Left ventricle myocardium superior (tissue), 1 donor: ENCODE measurements at regions not wholly inside any gene's neighbourhood (a gene's known extent, or its start where the extent isn't known, plus 50 kb on each side); places are given as distances from the start of the nearest gene placed in this dataset.

Source experiments
- ATAC-seq: fragments of 200-7000 bp; cut with Tn5 transposase; one replicate; pipeline ENCODE4 v1.9.1; 2020; ENCODE audit warnings: mild to moderate bottlenecking, moderate library complexity
- DNase-seq: peaks from one replicate; pipeline ENCODE4 v3.0.0-alpha.2; 2020
- intact Hi-C: fragments of 100-400 bp; cut with micrococcal nuclease; formaldehyde crosslinking; loops from one replicate; pipeline ENCODE4 v1.11.0; 2022
- donor health status: DM: no; HTN: yes; CAD: no; lungs with severe emphysema.

DNA sequence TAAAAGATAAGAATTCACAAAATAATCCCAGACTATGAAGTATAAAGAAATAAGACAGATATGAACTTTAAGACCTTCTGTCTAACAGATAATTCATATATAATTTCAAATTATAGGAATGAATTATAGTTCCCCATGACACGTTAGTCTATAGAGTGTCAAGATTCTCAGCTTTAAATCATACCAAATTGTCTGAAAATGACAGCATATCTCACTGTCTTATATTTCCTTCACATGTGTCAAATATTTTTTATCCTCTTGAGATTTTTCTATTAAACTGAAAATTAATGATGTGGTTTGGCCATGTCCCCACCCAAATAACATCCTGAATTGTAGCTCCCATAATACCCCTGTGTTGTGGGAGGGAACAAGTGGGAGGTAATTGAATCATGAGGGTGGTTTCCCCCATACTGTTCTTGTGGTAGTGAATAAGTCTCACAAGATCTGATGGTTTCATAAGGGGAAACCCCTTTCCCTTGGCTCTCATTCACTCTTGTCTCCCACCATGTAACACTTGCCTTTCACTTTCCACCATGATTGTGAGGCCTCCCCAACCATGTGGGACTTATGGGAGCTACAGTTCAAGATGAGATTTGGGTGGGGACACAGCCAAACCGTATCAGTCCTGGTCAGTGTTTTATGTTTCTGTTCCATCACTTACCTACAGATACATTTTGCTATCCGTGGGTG lies 825.3 kb upstream of the GJE1 start:
- DNase-seq (no peak), ATAC-seq (no peak)
- intact Hi-C loops, result no loop called here

DNA sequence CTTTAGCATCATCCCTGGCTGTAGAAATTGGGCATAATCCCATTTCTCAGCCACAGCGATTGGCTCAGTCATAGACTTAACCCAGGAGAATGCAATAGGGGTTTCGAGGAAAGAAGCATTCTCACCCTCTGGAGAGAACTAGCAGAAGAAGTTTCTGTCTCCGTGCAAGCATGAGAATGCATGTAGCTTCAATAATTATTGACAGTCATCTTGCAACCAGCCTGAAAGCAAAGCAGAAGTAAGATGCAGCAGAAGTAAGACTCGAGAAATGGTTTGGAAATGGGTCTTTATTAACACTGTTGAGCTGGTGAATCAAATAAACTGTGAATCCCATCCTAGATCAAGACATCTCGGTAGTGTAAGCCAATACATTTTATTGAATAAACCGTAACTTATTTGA lies 828.8 kb upstream of the GJE1 start:
- no peak for DNase-seq
- ATAC-seq, result no peak
- intact Hi-C loops, result no loop called here

DNA sequence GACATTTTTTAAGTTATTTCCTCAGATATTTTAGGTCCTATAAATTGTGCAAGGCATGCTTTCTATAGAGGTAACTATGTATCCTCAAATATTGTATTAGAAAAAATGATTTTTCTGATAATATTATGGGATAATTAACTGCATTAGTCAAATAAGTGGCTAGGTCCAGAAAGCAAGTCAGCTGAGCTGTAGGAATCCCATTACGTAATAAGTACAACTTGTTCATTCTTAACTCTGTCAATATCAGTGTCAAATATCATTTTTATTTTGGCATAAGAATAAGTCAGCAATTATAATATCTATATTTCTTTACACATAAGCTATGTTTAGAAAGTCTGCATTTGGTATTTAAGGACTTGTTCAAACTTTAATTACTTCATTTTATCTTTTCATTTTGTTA lies 830.9 kb upstream of the GJE1 start:
- DNase-seq (no peak), ATAC-seq (no peak)
- intact Hi-C loops, result no loop called here

DNA sequence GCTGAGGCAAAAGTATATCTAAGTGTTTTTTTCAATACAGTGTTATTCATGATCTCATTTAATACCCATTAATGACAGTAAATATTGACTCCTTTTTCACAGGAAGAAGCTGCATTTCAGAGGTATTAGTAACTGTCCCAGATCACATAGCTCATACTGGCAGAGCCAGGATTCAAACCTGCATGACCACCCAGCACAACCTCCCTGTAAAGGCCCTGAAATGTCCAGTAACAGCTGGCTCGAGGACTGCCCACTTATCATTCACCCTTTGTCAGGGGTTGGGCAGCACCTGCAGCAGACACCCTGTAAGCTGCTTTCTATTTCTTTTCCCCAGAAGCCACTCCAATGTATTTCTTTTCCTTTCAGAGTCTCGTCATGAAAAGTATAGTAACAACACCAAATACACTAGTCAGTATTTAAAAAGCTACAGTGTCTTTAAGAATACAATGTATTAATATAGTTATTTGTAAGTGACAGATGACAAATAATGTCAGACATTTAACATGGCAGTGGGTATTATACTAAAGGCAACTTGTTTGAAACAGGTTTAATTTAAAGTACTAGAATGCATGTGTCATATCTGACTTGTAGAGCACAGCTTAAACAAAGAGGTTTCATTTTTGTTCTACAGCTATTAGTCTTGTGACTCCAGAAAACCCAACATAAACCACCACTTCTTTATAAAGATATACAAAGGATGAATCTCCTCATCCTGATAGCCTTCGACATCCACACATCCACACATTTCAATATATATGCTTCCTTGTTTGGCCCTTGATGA lies 841.6 kb upstream of the GJE1 start:
- intact Hi-C loops, result no loop called here
- ATAC-seq (no peak), DNase-seq (no peak)

DNA sequence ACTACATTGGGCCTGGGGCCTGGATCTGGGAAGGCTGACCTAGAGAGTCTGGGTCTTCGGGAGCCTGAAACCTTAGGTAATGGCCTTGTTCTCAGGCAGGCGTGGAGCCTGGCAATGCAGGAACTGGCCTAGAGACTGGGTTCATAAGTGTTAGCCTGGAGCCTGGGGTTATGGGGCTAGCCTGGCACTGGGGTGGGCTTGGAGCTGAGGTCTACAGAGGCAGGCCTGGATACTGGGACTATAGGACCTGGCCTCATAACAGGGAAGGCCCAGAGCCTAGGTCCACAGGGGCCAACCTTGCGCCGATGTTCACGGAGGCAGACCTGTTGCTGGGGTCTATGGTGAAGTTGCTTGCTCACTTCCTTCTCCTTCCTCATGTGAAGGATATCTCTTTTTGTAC lies 843.8 kb upstream of the GJE1 start:
- DNase-seq (no peak), ATAC-seq (no peak)
- intact Hi-C loops, result no loop called here

DNA sequence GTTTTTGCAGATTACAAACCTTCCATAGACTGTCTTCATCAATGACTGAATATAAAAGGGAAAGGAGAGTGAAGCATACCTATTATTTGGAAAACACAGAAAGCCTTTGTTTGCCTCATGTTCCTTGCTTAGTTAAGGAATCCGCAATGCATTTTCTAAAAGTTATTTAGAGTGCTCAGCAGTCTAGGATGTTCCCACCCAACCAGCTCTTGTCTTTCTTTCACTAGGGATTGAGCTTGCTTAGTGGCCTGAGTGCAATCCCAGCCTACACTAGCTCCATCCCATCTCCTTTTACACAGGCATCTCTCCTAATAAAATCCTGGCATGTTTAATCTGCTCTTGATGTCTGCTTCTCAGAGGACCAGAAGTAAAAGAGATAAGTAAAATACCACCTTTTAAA lies 850.5 kb upstream of the GJE1 start:
- intact Hi-C loops, result no loop called here
- DNase-seq, result no peak
- ATAC-seq, result no peak

DNA sequence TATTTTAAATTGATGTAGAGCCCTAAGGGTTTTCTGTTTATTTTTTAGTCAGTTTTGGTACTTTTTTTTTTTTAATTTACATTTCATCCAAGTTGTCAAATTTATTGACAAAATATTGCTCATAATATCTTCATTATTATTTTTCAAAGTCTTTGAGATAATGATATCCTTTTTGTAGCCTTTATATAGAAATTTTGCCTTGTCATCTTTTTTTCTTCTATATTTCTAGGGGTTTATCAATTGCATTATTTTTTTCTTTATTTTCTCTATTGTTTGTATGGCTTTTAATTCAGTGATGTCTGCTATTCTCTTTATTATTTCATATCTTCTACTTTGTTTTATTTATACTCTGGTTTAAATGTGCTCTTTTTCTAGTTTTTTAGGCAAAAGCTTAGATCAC lies 863.0 kb upstream of the GJE1 start:
- ATAC-seq, result no peak
- no peak for DNase-seq
- intact Hi-C loops, result no loop called here

DNA sequence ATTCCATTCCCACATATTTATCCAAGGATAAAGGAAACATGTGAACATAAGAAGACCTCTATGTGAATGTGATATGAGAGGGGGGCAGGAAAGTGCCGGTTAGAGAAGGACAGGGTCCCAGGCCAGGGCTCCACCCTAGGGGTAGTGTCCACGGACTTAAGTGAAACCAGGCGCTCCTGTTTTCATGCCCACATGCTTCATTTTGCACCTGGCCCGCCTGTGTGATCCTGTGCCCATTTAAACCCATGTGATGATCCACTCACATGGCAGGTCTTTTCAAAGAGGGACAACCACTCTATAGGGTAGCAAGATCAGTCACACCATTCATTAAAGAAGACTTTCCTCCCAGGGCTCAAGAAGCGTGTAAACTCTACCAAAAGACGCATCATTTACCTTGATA lies 865.3 kb upstream of the GJE1 start:
- intact Hi-C loops, result no loop called here
- DNase-seq (no peak), ATAC-seq (no peak)

DNA sequence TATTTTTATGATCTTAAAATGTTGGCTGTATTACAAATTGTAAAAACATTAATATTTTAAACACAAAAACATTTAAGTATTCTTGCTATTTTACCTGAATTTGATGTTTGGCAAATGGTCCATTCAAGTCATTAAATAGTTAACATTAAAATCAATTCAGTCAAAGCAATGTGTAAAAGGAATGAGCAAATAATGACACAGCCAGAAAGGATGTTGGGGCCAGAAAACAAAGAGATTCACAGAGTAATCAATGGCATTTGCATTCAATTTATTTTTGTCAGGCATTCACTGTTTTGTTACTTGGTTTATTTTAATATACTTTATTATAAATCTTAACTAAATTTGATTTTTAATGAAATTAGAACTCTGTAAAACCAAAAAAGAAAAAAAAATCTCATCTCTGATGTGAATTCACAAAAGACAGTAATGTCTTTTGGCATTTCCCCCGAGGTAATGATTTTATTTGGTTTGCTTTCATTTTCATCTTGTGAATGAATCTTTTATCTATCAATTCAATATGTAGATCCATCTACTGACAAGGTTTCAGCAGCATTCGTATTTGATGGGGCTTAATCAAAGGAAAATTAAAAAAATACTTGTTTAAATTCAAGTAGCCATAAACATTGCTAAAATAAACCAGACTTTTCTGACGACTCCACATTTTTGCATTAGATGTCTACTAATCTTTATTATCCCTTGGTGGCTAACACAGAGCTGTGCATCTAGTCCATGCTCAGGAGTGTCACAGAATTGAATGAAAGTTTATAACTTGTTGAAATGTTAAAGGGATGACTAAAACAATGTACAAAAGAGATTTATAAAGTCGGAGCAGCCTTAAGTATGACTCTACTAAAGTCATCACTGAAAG lies 866.7 kb upstream of the GJE1 start:
- intact Hi-C loops, result no loop called here
- DNase-seq, result no peak
- ATAC-seq, result no peak

DNA sequence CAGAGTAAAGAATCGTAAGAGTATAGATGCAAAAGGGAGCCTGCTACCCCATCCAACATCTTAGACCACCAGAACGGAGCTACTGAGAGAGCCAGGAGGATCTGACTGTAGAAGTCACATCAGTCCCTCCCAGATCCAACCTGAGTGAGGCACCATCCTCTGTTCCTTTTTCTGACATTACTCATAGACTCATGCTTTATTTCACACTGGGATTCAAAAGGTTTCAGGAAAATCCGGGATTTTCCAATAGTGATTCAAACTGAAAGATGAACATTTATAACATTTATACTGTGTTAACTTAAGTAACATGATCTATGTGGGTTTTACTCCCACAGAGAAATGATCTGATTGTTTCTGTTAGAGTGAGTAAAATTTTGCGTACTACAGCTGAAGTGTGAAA lies 868.6 kb upstream of the GJE1 start:
- ATAC-seq, result no peak
- no peak for DNase-seq
- intact Hi-C loops, result no loop called here

DNA sequence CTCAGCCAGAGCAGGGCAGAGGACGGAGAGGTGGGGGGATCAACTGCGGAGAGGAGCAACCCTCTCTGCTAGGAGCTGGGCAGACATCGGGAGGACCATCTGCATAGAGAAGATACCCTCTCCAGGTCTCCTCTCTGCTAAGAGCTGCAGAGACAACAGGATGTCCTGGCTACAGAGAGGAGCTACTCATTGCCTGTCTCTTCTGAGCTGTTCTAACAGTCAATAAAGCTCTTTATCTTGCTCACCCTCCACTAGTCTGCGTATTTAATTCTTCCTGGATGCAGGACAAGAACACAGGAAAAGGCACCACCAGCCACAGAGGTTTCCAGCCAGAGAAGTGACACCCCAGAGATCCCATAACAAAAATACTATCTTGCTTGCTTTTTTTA lies 871.1 kb upstream of the GJE1 start:
- intact Hi-C loops, result no loop called here
- no peak for DNase-seq
- ATAC-seq, result peak; percentile 50

DNA sequence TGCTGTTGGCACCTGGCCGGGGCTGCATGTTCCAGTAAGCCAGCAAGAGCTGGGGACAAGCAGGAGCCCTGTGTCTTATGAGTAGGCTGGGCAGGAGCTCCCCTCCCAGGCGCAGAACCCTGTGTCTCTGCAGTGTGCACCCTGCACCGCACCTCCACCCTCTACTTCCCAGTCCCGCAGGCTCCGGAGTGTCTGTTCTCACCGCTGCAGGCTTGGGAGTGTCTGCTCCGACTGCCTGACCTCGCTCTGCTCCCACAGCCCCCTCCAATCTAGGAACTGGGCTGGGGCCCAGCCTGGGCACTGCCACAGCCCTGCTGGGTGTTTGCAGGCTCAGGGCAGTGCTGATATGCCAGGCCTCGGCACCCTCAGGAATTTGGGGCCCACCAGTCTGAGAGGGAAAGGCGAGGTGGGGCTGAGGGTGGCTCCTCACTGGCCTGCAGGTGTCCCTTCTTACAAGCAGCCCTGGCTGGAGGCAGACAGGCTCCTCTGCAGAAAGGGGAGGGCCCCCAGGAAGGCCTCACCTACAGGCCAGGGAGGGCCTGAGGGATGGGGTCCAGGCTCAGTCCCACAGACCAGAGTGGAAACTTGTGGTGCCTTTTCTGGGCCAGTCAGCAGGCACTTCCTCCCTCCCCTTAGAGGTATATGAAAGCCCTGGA lies 871.6 kb upstream of the GJE1 start:
- intact Hi-C loops, result no loop called here
- DNase-seq (peak; percentile 66), ATAC-seq (peak; percentile 96)

DNA sequence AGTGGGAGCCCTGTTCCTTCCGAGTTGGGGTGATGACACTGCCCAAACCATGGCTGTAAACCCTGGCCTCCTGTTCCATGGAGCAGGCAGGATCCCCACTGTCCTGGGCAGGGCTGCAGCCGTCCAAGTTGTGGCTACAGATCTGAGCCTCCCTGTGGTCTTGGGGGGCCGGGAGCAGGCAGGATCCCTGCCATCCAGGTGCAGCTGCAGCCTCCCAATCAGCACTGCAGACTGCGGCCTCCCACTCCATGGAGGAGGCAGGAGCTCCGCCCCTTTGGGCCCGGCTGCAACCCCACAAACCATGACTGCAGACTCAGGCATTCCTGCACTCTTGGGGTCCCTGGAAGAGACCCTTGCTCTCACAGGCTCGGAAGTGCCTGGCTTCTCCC lies 872.1 kb upstream of the GJE1 start:
- DNase-seq, result no peak
- ATAC-seq, result no peak
- intact Hi-C loops, result no loop called here

DNA sequence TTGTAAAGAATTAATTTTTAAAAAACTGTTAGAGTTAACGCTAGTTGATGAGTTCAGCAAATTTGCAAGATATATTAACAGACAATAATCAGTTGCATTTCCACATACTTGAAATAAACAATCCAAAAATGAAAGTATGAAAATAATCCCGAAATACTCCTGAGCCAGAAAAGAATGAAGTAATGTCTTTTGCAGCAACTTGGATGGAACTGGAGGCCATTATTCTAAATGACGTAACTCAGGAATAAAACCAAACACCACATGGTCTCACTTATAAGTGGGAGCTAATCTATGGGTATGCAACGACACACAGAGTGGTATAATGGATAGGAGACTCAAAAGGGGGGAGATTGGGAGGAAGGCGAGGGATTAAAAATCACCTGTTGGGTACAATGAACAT lies 872.9 kb upstream of the GJE1 start:
- DNase-seq (no peak), ATAC-seq (no peak)
- intact Hi-C loops, result no loop called here

DNA sequence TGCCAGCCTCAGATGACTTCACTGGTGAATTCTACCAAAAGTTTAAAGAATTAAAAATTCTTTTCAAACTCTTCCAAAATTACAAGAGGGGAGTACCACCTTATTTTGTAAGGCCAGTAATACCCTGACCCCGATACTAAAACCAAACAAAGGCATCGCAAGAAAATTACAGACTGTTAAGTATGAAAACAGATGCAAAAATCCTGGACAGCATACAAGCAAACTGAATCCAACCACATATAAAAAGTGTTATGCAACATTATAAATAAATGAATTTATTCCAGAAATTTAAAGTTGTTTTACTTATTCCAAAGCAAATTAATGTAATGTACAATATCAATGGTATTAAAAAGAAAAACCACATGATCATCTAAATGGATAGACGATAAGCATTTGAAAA lies 873.6 kb upstream of the GJE1 start:
- ATAC-seq, result no peak
- DNase-seq, result no peak
- intact Hi-C loops, result no loop called here

DNA sequence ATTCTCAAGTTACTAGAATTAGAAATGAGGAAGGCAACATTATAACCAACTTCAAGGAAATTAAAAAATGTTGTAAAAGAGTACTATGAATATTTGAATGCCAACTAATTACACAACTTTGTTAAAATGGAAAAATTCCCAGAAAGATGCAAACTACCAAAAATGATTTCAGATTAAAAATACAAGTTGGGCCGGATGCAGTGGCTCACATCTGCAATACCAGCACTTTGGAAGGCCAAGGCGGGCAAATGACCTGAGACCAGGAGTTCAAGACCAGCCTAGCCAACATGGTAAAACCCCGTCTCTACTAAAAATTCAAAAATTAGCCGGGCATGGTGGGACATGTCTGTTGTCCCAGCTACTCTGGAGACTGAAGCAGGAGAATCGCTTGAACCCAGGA lies 874.2 kb upstream of the GJE1 start:
- ATAC-seq (no peak), DNase-seq (peak; percentile 30)
- intact Hi-C loops, result no loop called here

DNA sequence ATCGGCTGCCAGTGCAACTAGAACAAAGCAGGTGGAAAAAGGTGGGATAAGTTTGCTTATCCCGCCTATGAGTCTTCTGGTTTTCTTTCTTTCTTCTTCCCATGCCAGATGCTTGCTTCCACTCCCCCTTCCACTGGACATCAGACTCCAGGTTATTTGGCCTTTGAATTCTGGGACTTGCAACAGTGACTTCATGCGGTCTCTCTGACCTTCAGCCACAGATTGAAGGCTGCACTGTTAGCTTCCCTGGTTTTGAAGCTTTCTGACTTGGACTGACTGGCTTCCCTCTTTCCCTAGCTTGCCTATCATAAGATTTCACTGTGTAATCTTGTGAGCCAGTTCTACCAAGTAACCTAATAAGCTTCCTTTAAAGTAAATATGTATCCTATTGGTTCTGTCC lies 878.4 kb upstream of the GJE1 start:
- intact Hi-C loops, result no loop called here

DNA sequence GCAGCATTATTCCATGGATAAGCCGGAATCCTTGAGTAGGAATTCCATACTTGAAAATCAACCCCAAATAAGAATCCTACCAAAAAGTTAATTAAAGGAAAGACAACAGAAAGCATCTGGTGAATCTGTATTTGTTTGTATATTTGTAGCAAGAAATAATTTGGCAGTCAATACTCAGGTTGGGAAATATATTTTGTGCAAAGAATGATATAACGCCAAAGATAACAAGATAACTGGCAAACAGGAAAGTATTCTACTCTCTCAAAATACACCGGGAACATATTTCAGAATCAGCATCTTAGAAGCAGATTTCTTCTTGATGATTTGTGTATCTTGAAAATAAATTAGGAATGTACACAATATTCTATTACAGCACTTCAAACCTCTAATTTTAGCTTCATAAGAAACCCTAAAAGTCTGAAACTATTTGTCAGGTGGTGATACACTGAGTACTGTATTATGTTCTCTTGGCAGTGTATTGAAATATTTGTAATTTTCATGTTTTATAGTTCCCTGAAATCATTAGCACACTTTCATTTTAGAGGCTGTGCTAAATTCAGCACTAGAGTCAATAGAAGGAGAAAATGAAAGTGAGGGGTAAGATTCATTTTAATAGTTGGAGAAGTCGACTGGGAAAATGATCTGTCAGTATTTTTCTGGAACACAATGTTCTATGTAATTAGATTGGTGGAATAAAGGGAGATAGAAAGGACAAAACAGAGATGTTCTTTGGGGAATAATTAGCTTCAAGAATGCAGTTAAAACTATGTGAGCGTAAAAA lies 879.7 kb upstream of the GJE1 start:
- intact Hi-C loops, result no loop called here

More for the DNA sequence above, 878.4 kb upstream of the GJE1 start:
- ATAC-seq (no peak), DNase-seq (no peak)

DNA sequence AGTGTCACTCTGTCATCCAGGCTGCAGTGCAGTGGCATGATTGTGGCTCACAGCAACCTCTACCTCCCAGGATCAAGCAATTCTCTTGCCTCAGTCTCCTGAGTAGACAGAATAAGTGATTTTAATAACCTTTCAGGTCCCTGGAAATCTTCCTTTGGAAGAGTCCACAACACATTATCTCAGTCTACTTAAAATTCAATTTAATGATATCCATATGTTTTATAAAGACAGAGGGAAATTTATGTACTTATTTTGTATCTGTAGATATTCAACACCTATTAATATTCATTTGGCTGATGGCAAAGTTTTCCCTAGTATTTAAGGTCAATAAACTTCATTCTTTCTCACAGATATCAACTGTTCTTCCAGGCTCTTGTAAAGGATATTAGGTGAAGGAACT lies 881.4 kb upstream of the GJE1 start:
- intact Hi-C loops, result no loop called here
- ATAC-seq (no peak), DNase-seq (no peak)

More for the DNA sequence above, 879.7 kb upstream of the GJE1 start:
- DNase-seq (no peak), ATAC-seq (peak; percentile 75)
